ENCODE measurements at regions not wholly inside any gene's neighbourhood (a gene's known extent, or its start where the extent isn't known, plus 50 kb on each side); places are given as distances from the start of the nearest gene placed in this dataset.

DNA sequence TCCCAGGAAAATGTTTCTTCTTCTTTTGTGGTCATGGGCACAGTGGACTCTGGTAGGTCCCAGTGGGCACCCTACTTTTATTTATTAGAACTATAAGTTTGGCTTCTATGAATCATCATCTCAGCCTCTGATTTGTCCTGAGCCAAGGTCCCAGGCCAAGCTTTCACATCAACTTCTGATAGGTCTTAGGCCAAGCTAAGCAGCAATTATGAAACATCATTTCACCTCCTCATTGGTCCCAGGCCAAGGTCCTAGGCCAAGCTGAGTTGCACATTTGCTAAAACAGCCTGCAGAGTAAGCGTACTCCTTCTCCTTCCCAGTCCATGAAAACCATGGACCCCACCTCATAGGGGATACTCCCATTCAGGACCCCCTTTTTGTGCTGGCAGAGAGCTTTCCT, 87.4 kb upstream of the UTY start:
- no peak overlapping the region for H2BK12ac ChIP-seq (ENCODE audit: low read depth, low read length)
- DNase-seq (ENCODE audit: low read depth in 1 of 2, low spot score in 2 of 2) (no peak), FAIRE-seq (no peak)
- H4K20me1 ChIP-seq (replicated peaks in 1 of 2; ENCODE audit: control insufficient read depth in 1 of 2, insufficient read depth in 2 of 2, low read length in 2 of 2): no peaks in the 10 kb centered on the region
- H4K5ac ChIP-seq (ENCODE audit: insufficient read length, low read depth, low read length): no peak overlapping the region
- no peaks in the 10 kb centered on the region for H3K79me1 ChIP-seq (ENCODE audit: low read depth, low read length)
- H3K9me3 ChIP-seq (ENCODE audit: insufficient read depth in 2 of 2, low read depth in 1 of 2, low read length in 1 of 2): peaks cover 0 to 6% of the 10 kb centered on the region in 2 experiments; a peak in 2 of 4 replicates
- no peak overlapping the region for H2BK120ac ChIP-seq (replicated peaks; ENCODE audit: low read depth, low read length)
- no peak overlapping the region for H3K18ac ChIP-seq (ENCODE audit: extremely low read depth, low read length)
- ChIA-PET CTCF (ENCODE audit: partially characterized antibody) (interaction anchor here (0.8 kb wide), 1 partner anchor 1087 kb away, joined by 3 read pairs; no protein-coding TSS in a partner anchor), POLR2A (ENCODE audit: partially characterized antibody) (no interaction called here)
- H3K56ac ChIP-seq (replicated peaks; ENCODE audit: insufficient read length, low read depth, low read length): no peak overlapping the region
- H3K4me2 ChIP-seq (ENCODE audit: insufficient read depth in 1 of 2, low read depth in 2 of 2, low read length in 2 of 2): no peak overlapping the region
- H3K23me2 ChIP-seq (ENCODE audit: low read depth, low read length): no peaks in the 10 kb centered on the region
- no peak overlapping the region for H2AFZ ChIP-seq (ENCODE audit: low read length)
- no peak overlapping the region for H3K27ac ChIP-seq (ENCODE audit: low read depth, low read length)
- H3K9ac ChIP-seq (replicated peaks in 1 of 4; ENCODE audit: extremely low read depth in 1 of 4, low read depth in 3 of 4, low read length in 3 of 4): no peak overlapping the region
- H3K36me3 ChIP-seq (ENCODE audit: control insufficient read depth in 2 of 4, insufficient read depth in 4 of 4, low read length in 3 of 4): no peaks in the 10 kb centered on the region; a peak in 1 of 8 replicates
- no peak overlapping the region for H4K91ac ChIP-seq (replicated peaks; ENCODE audit: insufficient read length, low read length)
- no peak overlapping the region for H2AK5ac ChIP-seq (ENCODE audit: low read depth, low read length)
- no peak overlapping the region for H3K23ac ChIP-seq (ENCODE audit: insufficient read length)
- H3K79me2 ChIP-seq (ENCODE audit: control insufficient read depth in 1 of 2, insufficient read depth in 2 of 2, low read length in 2 of 2): no peaks in the 10 kb centered on the region
- no peaks in the 10 kb centered on the region for H3K27me3 ChIP-seq (replicated peaks in 1 of 4; ENCODE audit: control insufficient read depth in 3 of 4, extremely low read depth in 1 of 4, insufficient read depth in 3 of 4, low read length in 3 of 4)
- H4K8ac ChIP-seq (ENCODE audit: extremely low read depth, insufficient read depth, low read length): no peak overlapping the region
- H3K4me3 ChIP-seq (ENCODE audit: extremely low read depth in 1 of 4, insufficient read depth in 2 of 4, low read depth in 3 of 4, low read length in 4 of 4): no peak overlapping the region
- H2BK5ac ChIP-seq (ENCODE audit: low read depth, low read length): no peak overlapping the region
- no peaks in the 10 kb centered on the region for H3K4me1 ChIP-seq (replicated peaks in 1 of 4; ENCODE audit: control insufficient read depth in 3 of 4, insufficient read depth in 4 of 4, low read length in 3 of 4)
- no peak overlapping the region for H2BK20ac ChIP-seq (ENCODE audit: low read length)
- no peak overlapping the region for H3K14ac ChIP-seq (ENCODE audit: insufficient read length)
- 100% methylated on average over 1 of the region's 1 CpG; no CpG with 5 or more reads in 1 of the 2 experiments for WGBS, 2 experiments (ENCODE audit: extremely low coverage in 1 of 2, insufficient coverage in 1 of 2, insufficient read length in 1 of 2, insufficient replicate concordance in 2 of 2, low coverage in 1 of 2, low lambda C conversion rate in 2 of 2, missing lambda C conversion rate in 1 of 2)
- H2BK15ac ChIP-seq (ENCODE audit: low read length): no peak overlapping the region
- no peak overlapping the region for H3K4ac ChIP-seq (replicated peaks; ENCODE audit: insufficient read length, low read depth, low read length)
- TF ChIP-seq, protein P1, sequence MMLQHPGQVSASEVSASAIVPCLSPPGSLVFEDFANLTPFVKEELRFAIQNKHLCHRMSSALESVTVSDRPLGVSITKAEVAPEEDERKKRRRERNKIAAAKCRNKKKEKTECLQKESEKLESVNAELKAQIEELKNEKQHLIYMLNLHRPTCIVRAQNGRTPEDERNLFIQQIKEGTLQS (IDR thresholded peaks at IDR 0.05; ENCODE audit: insufficient read depth, low read depth, low read length): no peak
- TF ChIP-seq KDM4A (IDR thresholded peaks at IDR 0.05; ENCODE audit: low read depth, low read length, severe bottlenecking) (no peak), MAFK (IDR thresholded peaks at IDR 0.05; ENCODE audit: low read depth, low read length) (no peak), RAD21 (IDR thresholded peaks at IDR 0.05 in 1 of 2, conservative IDR thresholded peaks at IDR 0.05 in 1 of 2; ENCODE audit: low read depth in 2 of 2, low read length in 2 of 2) (no peak), CHD2 (IDR thresholded peaks at IDR 0.05; ENCODE audit: low read length) (no peak), POLR2A (IDR thresholded peaks at IDR 0.05; ENCODE audit: control extremely low read depth in 1 of 2, low read depth in 2 of 2, low read length in 2 of 2) (no peak), GTF2F1 (IDR thresholded peaks at IDR 0.05; ENCODE audit: borderline replicate concordance, low read depth, low read length) (no peak), EZH2 (IDR thresholded peaks at IDR 0.05; ENCODE audit: low read depth, low read length, severe bottlenecking) (no peak), TEAD4 (IDR thresholded peaks at IDR 0.05; ENCODE audit: low read depth, low read length) (no peak), JUN (IDR thresholded peaks at IDR 0.05; ENCODE audit: low read depth, low read length) (no peak), CBX8 (IDR thresholded peaks at IDR 0.05; ENCODE audit: borderline replicate concordance, low read depth, low read length) (no peak), TCF12 (IDR thresholded peaks at IDR 0.05; ENCODE audit: low read depth, low read length) (no peak)
- TF ChIP-seq, protein P2, sequence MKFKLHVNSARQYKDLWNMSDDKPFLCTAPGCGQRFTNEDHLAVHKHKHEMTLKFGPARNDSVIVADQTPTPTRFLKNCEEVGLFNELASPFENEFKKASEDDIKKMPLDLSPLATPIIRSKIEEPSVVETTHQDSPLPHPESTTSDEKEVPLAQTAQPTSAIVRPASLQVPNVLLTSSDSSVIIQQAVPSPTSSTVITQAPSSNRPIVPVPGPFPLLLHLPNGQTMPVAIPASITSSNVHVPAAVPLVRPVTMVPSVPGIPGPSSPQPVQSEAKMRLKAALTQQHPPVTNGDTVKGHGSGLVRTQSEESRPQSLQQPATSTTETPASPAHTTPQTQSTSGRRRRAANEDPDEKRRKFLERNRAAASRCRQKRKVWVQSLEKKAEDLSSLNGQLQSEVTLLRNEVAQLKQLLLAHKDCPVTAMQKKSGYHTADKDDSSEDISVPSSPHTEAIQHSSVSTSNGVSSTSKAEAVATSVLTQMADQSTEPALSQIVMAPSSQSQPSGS (IDR thresholded peaks at IDR 0.05; ENCODE audit: low read length): no peak
